T-helper 17 cell (primary cell): ENCODE measurements at regions not wholly inside any gene's neighbourhood (a gene's known extent, or its start where the extent isn't known, plus 50 kb on each side); places are given as distances from the start of the nearest gene placed in this dataset.
A peak's percentile ranks its signal among the peaks of the same experiment; 100 is the strongest.

Source experiments
- ATAC-seq: fragments of 150-1000 bp; cut with Tn5 transposase; 2 replicates; pipeline ENCODE4 v1.10.0; 2021; ENCODE audit warnings: mild to moderate bottlenecking, moderate library complexity
- DNase-seq, 3 donors: peaks; one replicate each; pipeline versions ENCODE4 v3.0.0 to v3.0.0-alpha.2; 2020 to 2021
- H3K9me3 ChIP-seq: one replicate; pipeline ENCODE4 v1.7.0; 2013; ENCODE audit warnings: low read length, mild to moderate bottlenecking; ENCODE audit not compliant: control insufficient read depth, poor library complexity, severe bottlenecking
- H3K27ac Mint-ChIP-seq: one replicate; pipeline ENCODE4 v1.8.0; 2022; ENCODE audit warnings: mild to moderate bottlenecking, moderate library complexity, mixed read lengths
- H3K27me3 Mint-ChIP-seq: one replicate; pipeline ENCODE4 v1.8.0; 2022; ENCODE audit warnings: mixed read lengths
- H3K36me3 Mint-ChIP-seq: one replicate; pipeline ENCODE4 v1.8.0; 2022; ENCODE audit warnings: low read depth, mixed read lengths
- H3K4me1 Mint-ChIP-seq: one replicate; pipeline ENCODE4 v1.8.0; 2022; ENCODE audit warnings: mild to moderate bottlenecking, mixed read lengths
- H3K4me3 Mint-ChIP-seq: one replicate; pipeline ENCODE4 v1.8.0; 2022; ENCODE audit warnings: mild to moderate bottlenecking, moderate library complexity, mixed read lengths

DNA sequence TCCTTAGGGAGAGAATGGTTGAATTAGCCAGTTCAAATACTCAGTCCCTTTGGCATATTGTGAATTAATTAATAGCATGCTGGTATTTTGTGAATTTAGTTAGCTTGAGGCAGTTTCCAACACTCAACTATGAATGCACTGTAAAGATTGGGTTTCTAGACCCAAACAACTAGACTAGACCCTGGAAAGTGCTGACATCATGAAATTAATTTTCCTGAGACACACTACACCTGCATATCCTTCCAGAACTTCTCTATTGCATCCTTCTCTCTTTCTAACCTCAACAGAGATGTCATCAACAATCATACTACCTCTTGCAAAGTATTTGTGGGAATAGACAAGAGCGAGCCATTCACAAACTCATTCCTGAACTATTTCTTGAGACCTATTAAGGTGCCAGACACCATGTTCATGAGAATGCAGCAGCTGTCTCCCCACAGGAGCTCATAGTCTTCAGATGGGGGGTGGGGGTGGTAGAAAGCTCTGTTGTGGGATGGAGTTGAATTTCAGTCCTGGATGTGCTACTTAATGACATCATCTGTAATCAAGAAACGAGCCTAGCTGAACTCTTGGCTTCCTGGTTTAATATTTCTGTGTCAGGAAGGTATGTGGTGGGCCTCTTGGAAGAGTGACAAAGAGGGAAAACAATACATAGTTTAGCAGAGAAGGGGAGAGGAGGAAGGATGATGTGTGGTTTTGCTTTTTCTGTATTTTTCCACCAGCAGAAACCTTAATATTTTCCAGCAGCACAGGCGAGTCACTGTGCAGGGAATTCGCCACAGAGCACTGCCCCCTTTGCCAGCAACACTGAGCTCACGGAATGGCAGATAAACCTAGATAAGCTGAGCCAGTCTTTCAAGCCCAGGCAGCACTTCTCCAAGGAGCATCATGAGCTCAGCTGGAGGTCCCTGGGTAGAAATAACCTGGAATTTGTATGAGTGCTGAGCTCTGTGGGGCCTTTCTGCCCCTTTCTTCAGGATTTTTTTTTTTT, 53.1 kb upstream of the CYSLTR2 start:
- Mint-ChIP-seq H3K4me1 (peaks cover 10% of the 10 kb centered on the region), H3K27me3 (peaks cover 6% of the 10 kb centered on the region), H3K36me3 (peaks cover 5% of the 10 kb centered on the region), H3K4me3 (no peak overlapping the region), H3K27ac (peak overlapping the region; percentile 29)
- ATAC-seq: no peak
- H3K9me3 ChIP-seq: no peaks in the 10 kb centered on the region
- DNase-seq: no peak

DNA sequence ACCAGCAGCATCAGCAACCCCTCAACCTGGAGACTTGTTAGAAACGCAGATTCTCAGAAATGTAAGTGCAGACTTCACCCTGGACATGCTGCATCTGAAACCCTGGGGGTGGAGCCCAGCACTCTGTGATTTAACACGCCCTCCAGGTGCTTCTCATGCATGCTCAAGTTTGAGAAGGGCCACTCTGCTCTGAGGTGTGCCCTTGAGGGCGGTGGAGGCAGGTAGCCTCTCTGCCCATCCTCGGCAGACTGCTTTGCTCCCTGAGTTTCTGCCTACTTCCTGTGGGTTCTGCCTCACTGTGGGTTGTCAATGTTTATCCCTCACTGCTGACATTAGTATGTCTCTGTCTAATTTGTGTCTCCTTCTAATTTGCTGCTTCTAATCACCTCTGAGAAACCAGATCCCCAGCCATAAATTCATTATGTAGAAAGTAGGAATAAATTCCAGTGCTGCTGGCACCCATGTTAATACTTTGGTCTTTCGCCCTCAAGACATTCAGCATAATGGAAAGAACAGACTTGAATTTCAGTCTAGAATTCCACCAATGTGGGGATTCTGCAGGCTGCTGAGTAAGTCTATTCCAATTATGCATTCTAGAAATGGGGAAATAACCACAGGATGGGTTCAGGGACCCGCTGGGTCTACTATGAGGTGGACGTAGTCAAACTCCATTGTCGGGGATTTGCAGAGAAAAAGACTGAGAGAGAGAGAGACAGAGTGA, 51.3 kb upstream of the CYSLTR2 start:
- DNase-seq: no peak
- Mint-ChIP-seq H3K4me3 (no peak overlapping the region), H3K36me3 (peaks cover 5% of the 10 kb centered on the region)

DNA sequence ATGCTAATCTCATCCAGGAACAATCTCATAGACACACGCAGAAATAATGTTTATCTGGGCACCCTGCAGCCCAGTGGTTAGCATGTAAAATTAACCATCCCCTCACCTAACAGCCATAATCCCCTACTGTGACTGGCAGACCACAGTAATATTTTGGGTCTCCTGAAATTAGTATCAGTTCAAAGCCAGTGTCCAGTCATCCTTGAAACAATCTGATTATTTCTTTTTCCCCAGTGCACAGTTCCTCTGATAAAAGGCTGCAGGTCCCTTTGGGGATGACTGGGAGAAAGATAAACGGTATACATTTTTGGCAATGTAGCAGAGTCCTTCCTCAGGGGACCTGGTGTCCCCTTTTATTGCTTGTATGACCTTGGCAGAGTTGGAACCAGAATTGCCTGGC, 50.4 kb upstream of the CYSLTR2 start:
- no peak overlapping the region for H3K4me3 Mint-ChIP-seq
- H3K36me3 Mint-ChIP-seq: peaks cover 2% of the 10 kb centered on the region
- H3K27ac Mint-ChIP-seq: no peak overlapping the region
- DNase-seq (no peak), ATAC-seq (no peak)
- peaks cover 10% of the 10 kb centered on the region for H3K4me1 Mint-ChIP-seq
- no peaks in the 10 kb centered on the region for H3K9me3 ChIP-seq
- peaks cover 6% of the 10 kb centered on the region for H3K27me3 Mint-ChIP-seq

More for the DNA sequence above, 51.3 kb upstream of the CYSLTR2 start:
- peaks cover 10% of the 10 kb centered on the region for H3K4me1 Mint-ChIP-seq
- peak overlapping the region; percentile 44 for H3K27ac Mint-ChIP-seq
- no peaks in the 10 kb centered on the region for H3K9me3 ChIP-seq
- ATAC-seq: no peak
- peaks cover 6% of the 10 kb centered on the region for H3K27me3 Mint-ChIP-seq
